ENCODE measurements at regions not wholly inside any gene's neighbourhood (a gene's known extent, or its start where the extent isn't known, plus 50 kb on each side); places are given as distances from the start of the nearest gene placed in this dataset.

DNA sequence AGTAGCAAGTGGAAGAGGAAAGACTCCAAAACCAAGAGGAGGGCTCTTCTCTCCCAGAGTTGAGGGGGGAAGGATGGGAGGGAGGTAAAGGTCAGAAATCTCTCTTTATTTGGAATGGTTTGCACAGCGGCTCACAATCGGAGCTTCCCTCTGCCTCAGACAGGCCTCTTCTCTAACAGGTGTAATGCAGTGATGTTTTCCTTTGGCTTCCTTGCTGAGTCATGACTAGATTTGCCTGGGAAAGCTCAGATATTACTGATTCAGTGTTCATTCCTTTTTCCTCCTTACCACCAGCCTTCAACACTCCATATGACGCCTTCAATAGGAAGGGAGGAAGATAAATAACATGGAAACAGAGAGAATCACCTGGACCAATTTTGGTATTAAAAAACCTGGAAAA is 136.6 kb downstream of the RNF152 start:
- no peaks in the 10 kb centered on the region for H3K9me3 ChIP-seq (replicated peaks in 1 of 2; ENCODE audit: control insufficient read depth in 2 of 2, insufficient read depth in 1 of 2, low read depth in 1 of 2, low read length in 2 of 2)
- H4K8ac ChIP-seq (ENCODE audit: low read depth, low read length), result no peak overlapping the region
- H4K91ac ChIP-seq (ENCODE audit: low read depth, low read length, poor library complexity), result no peak overlapping the region
- no peak overlapping the region for H3K9ac ChIP-seq (ENCODE audit: low read depth, low read length, poor library complexity)
- H3K4me2 ChIP-seq (ENCODE audit: insufficient read depth, low read length, poor library complexity, severe bottlenecking), result no peak overlapping the region
- no peak overlapping the region for H3K4me3 ChIP-seq (ENCODE audit: low read length in 2 of 2)
- no peaks in the 10 kb centered on the region for H3K79me1 ChIP-seq (ENCODE audit: low read depth, low read length)
- H3K23ac ChIP-seq (ENCODE audit: low read depth, low read length, poor library complexity), result no peak overlapping the region
- no peak overlapping the region for H2BK5ac ChIP-seq (ENCODE audit: low read length)
- H3K4ac ChIP-seq (ENCODE audit: low read length), result no peak overlapping the region
- no peak overlapping the region for H2AK5ac ChIP-seq (ENCODE audit: low read depth, low read length)
- no peak overlapping the region for H2BK12ac ChIP-seq (ENCODE audit: low read length)
- no peaks in the 10 kb centered on the region for H3K36me3 ChIP-seq (replicated peaks in 1 of 2; ENCODE audit: control insufficient read depth in 2 of 2, insufficient read depth in 2 of 2, low read length in 2 of 2)
- H2AFZ ChIP-seq (ENCODE audit: low read length), result peak overlapping the region; percentile 15
- DNase-seq (ENCODE audit: low spot score), result no peak
- H3K27ac ChIP-seq (replicated peaks; ENCODE audit: low read length), result no peak overlapping the region
- no peaks in the 10 kb centered on the region for H3K27me3 ChIP-seq (ENCODE audit: control insufficient read depth in 3 of 3, insufficient read depth in 3 of 3, low read depth in 1 of 3, low read length in 3 of 3)
- no peaks in the 10 kb centered on the region for H3K4me1 ChIP-seq (ENCODE audit: control insufficient read depth in 2 of 2, insufficient read depth in 1 of 2, low read depth in 1 of 2, low read length in 2 of 2)
- no peak overlapping the region for H2BK15ac ChIP-seq (ENCODE audit: low read length)
- H2BK120ac ChIP-seq (ENCODE audit: low read depth, low read length), result no peak overlapping the region
- no CpG with 5 or more reads among the region's 3 CpGs for WGBS, 2 donors (ENCODE audit: extremely low coverage in 2 of 2, insufficient read length in 2 of 2, insufficient replicate concordance in 1 of 2)
- H3K14ac ChIP-seq (ENCODE audit: low read length), result no peak overlapping the region
- no peak overlapping the region for H3K18ac ChIP-seq (ENCODE audit: low read length)

DNA sequence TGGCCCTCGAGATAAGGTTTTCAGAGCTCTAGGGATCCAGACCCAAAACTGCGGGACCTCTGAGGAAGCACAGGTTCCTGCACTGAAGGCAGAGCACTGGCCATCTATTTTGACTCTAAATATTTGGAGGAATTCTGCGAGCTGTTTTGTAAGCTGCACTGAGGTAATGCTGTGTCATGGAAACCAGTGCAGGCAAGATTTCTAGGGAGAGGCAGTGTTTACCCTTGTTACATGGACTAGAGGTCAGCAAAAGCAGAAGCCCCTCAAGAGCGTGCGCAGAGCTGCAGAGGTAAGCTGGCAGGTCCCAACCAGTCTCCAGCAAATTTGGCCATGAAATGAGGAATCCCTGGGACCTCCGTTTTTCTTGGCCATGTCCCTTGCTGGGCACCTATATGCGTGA is 137.3 kb downstream of the RNF152 start:
- WGBS, 2 donors (ENCODE audit: extremely low coverage in 2 of 2, insufficient read length in 2 of 2, insufficient replicate concordance in 1 of 2), result no CpG with 5 or more reads among the region's 7 CpGs
- no peak for DNase-seq (ENCODE audit: low spot score)
- Histone ChIP-seq H3K4ac (ENCODE audit: low read length) (no peak overlapping the region), H3K14ac (ENCODE audit: low read length) (no peak overlapping the region), H3K79me1 (ENCODE audit: low read depth, low read length) (no peaks in the 10 kb centered on the region), H2AFZ (ENCODE audit: low read length) (peak overlapping the region; percentile 15), H3K23ac (ENCODE audit: low read depth, low read length, poor library complexity) (no peak overlapping the region), H3K36me3 (replicated peaks in 1 of 2; ENCODE audit: control insufficient read depth in 2 of 2, insufficient read depth in 2 of 2, low read length in 2 of 2) (no peaks in the 10 kb centered on the region), H2BK120ac (ENCODE audit: low read depth, low read length) (no peak overlapping the region), H3K4me2 (ENCODE audit: insufficient read depth, low read length, poor library complexity, severe bottlenecking) (no peak overlapping the region), H3K18ac (ENCODE audit: low read length) (no peak overlapping the region), H2BK12ac (ENCODE audit: low read length) (no peak overlapping the region), H3K4me3 (ENCODE audit: low read length in 2 of 2) (no peak overlapping the region), H3K4me1 (ENCODE audit: control insufficient read depth in 2 of 2, insufficient read depth in 1 of 2, low read depth in 1 of 2, low read length in 2 of 2) (no peaks in the 10 kb centered on the region), H4K91ac (ENCODE audit: low read depth, low read length, poor library complexity) (no peak overlapping the region), H2BK5ac (ENCODE audit: low read length) (no peak overlapping the region), H3K9ac (ENCODE audit: low read depth, low read length, poor library complexity) (no peak overlapping the region), H4K8ac (ENCODE audit: low read depth, low read length) (no peak overlapping the region), H2AK5ac (ENCODE audit: low read depth, low read length) (no peak overlapping the region), H3K27me3 (ENCODE audit: control insufficient read depth in 3 of 3, insufficient read depth in 3 of 3, low read depth in 1 of 3, low read length in 3 of 3) (no peaks in the 10 kb centered on the region), H2BK15ac (ENCODE audit: low read length) (no peak overlapping the region), H3K27ac (replicated peaks; ENCODE audit: low read length) (no peak overlapping the region), H3K9me3 (replicated peaks in 1 of 2; ENCODE audit: control insufficient read depth in 2 of 2, insufficient read depth in 1 of 2, low read depth in 1 of 2, low read length in 2 of 2) (no peaks in the 10 kb centered on the region)

DNA sequence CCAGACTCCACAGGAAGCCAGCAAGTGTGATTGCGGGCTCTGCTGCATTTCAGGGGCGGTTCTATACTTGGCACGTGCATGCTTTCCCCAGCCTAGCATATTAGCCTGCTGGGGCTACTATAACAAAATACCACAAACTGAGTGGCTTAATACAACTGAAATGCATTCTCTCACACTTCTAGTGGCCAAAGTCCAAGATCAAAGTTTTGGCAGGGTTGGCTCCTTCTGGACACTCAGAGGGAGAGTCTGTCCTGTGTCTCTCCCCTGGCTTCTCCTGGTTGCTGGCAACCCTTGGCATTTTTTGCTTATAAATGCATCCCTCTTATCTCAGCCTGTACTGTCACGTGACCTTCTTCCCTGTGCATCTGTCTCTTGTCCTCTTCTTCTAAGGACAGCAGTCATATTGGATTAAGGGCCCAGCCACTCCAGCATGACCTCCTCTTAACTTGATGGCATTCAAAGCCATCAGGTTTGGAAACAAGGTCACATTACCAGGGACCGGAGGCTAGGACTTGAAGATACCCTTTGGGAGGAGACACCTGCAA is 138.7 kb downstream of the RNF152 start:
- Histone ChIP-seq H3K14ac (ENCODE audit: low read length) (no peak overlapping the region), H2AFZ (ENCODE audit: low read length) (no peak overlapping the region), H3K36me3 (replicated peaks in 1 of 2; ENCODE audit: control insufficient read depth in 2 of 2, insufficient read depth in 2 of 2, low read length in 2 of 2) (no peaks in the 10 kb centered on the region), H3K4me1 (ENCODE audit: control insufficient read depth in 2 of 2, insufficient read depth in 1 of 2, low read depth in 1 of 2, low read length in 2 of 2) (no peaks in the 10 kb centered on the region), H3K4me3 (ENCODE audit: low read length in 2 of 2) (no peak overlapping the region), H3K4ac (ENCODE audit: low read length) (no peak overlapping the region), H4K8ac (ENCODE audit: low read depth, low read length) (no peak overlapping the region), H3K4me2 (ENCODE audit: insufficient read depth, low read length, poor library complexity, severe bottlenecking) (no peak overlapping the region), H2BK5ac (ENCODE audit: low read length) (no peak overlapping the region), H3K27ac (replicated peaks; ENCODE audit: low read length) (no peak overlapping the region), H2BK12ac (ENCODE audit: low read length) (no peak overlapping the region), H3K27me3 (ENCODE audit: control insufficient read depth in 3 of 3, insufficient read depth in 3 of 3, low read depth in 1 of 3, low read length in 3 of 3) (no peaks in the 10 kb centered on the region), H2AK5ac (ENCODE audit: low read depth, low read length) (no peak overlapping the region), H3K79me1 (ENCODE audit: low read depth, low read length) (no peaks in the 10 kb centered on the region), H4K91ac (ENCODE audit: low read depth, low read length, poor library complexity) (no peak overlapping the region), H2BK15ac (ENCODE audit: low read length) (no peak overlapping the region), H3K9me3 (replicated peaks in 1 of 2; ENCODE audit: control insufficient read depth in 2 of 2, insufficient read depth in 1 of 2, low read depth in 1 of 2, low read length in 2 of 2) (no peaks in the 10 kb centered on the region), H3K23ac (ENCODE audit: low read depth, low read length, poor library complexity) (no peak overlapping the region), H2BK120ac (ENCODE audit: low read depth, low read length) (no peak overlapping the region), H3K18ac (ENCODE audit: low read length) (no peak overlapping the region), H3K9ac (ENCODE audit: low read depth, low read length, poor library complexity) (no peak overlapping the region)
- no peak for DNase-seq (ENCODE audit: low spot score)
- no CpG with 5 or more reads among the region's 5 CpGs for WGBS, 2 donors (ENCODE audit: extremely low coverage in 2 of 2, insufficient read length in 2 of 2, insufficient replicate concordance in 1 of 2)

DNA sequence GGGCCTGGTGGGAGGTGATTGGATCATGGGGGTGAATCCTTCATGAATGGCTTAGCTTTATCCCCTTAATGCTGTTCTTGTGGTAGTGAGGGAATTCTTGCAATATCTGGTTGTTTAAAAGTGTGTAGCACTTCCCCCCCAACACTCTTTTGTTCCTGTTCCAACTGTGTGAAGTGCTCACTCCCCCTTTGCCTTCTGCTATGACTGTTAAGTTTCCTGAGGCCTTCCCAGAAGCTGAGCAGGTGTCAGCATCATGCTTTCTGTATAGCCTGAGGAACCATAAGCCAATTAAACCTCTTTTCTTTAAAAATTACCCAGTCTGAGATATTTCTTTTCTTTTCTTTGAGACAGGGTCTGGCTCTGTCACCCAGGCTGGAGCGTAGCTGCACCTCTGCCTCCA is 139.4 kb downstream of the RNF152 start:
- Histone ChIP-seq H3K79me1 (ENCODE audit: low read depth, low read length) (no peaks in the 10 kb centered on the region), H3K4me2 (ENCODE audit: insufficient read depth, low read length, poor library complexity, severe bottlenecking) (no peak overlapping the region), H3K23ac (ENCODE audit: low read depth, low read length, poor library complexity) (no peak overlapping the region), H3K18ac (ENCODE audit: low read length) (no peak overlapping the region), H3K14ac (ENCODE audit: low read length) (no peak overlapping the region), H2AFZ (ENCODE audit: low read length) (peak overlapping the region; percentile 13), H2BK120ac (ENCODE audit: low read depth, low read length) (no peak overlapping the region), H4K8ac (ENCODE audit: low read depth, low read length) (no peak overlapping the region), H2BK5ac (ENCODE audit: low read length) (no peak overlapping the region), H2BK15ac (ENCODE audit: low read length) (no peak overlapping the region), H2BK12ac (ENCODE audit: low read length) (no peak overlapping the region), H3K27me3 (ENCODE audit: control insufficient read depth in 3 of 3, insufficient read depth in 3 of 3, low read depth in 1 of 3, low read length in 3 of 3) (no peaks in the 10 kb centered on the region), H3K4me3 (ENCODE audit: low read length in 2 of 2) (no peak overlapping the region), H3K9ac (ENCODE audit: low read depth, low read length, poor library complexity) (no peak overlapping the region), H3K27ac (replicated peaks; ENCODE audit: low read length) (no peak overlapping the region), H4K91ac (ENCODE audit: low read depth, low read length, poor library complexity) (no peak overlapping the region), H3K4ac (ENCODE audit: low read length) (no peak overlapping the region), H3K9me3 (replicated peaks in 1 of 2; ENCODE audit: control insufficient read depth in 2 of 2, insufficient read depth in 1 of 2, low read depth in 1 of 2, low read length in 2 of 2) (no peaks in the 10 kb centered on the region), H3K36me3 (replicated peaks in 1 of 2; ENCODE audit: control insufficient read depth in 2 of 2, insufficient read depth in 2 of 2, low read length in 2 of 2) (no peaks in the 10 kb centered on the region), H2AK5ac (ENCODE audit: low read depth, low read length) (no peak overlapping the region), H3K4me1 (ENCODE audit: control insufficient read depth in 2 of 2, insufficient read depth in 1 of 2, low read depth in 1 of 2, low read length in 2 of 2) (peaks cover 0 to 2% of the 10 kb centered on the region in 2 donors)
- no CpG with 5 or more reads among the region's 1 CpG for WGBS, 2 donors (ENCODE audit: extremely low coverage in 2 of 2, insufficient read length in 2 of 2, insufficient replicate concordance in 1 of 2)
- DNase-seq (ENCODE audit: low spot score), result no peak
